KOPT-K1 (cell line): ENCODE measurements at regions not wholly inside any gene's neighbourhood (a gene's known extent, or its start where the extent isn't known, plus 50 kb on each side); places are given as distances from the start of the nearest gene placed in this dataset.
"Not testable (repeated sequence)": the region's sequence is repeated elsewhere in the genome, so short reads cannot be mapped to it uniquely, and the experiment has no call there.

Experiments
- H3K27ac ChIP-seq: fragments of 200-600 bp; sonication (generic); 2 replicates; pipeline ENCODE4 v1.5.1; 2016; ENCODE audit warnings: antibody characterized with exemption, mild to moderate bottlenecking, low read depth, low read length; ENCODE audit not compliant: poor library complexity, severe bottlenecking
- H3K36me3 ChIP-seq: fragments of 200-600 bp; sonication (generic); 2 replicates; pipeline ENCODE4 v1.5.1; 2017; ENCODE audit warnings: antibody characterized with exemption, mild to moderate bottlenecking, low read length, moderate library complexity; ENCODE audit not compliant: insufficient read depth
- H3K9me3 ChIP-seq: fragments of 200-600 bp; sonication (generic); 2 replicates; pipeline ENCODE4 v1.5.1; 2017; ENCODE audit warnings: antibody characterized with exemption, low read length, mild to moderate bottlenecking; ENCODE audit not compliant: insufficient read depth, poor library complexity, severe bottlenecking

DNA sequence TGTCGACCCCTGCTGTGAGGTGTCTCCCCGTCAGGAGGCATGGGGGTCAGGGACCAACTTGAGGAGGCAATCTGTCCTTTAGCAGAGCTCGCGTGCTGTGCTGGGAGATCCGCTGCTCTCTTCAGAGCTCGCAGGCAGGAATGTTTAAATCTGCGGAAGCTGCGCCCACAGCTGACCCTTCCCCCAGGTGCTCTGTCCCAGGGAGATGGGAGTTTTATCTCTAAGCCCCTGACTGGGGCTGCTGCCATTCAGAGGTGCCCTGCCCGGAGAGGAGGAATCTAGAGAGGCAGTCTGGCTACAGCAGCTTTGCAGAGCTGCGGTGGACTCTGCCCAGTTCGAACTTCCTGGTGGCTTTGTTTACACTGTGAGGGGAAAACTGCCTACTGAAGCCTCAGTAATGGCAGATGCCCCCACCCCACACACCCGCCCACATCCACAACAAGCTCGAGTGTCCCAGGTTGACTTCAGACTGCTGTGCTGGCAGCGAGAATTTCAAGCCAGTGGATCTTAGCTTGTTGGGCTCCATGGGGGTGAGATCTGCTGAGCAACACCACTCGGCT is 133.1 kb downstream of the CENPC start:
- H3K9me3 ChIP-seq, H3K36me3 ChIP-seq, H3K27ac ChIP-seq: not testable (repeated sequence)

- Histone ChIP-seq H3K36me3 (no peaks in the 10 kb centered on the region), H3K9me3 (no peaks in the 10 kb centered on the region), H3K27ac (no peak overlapping the region)
Measured at GRCh38 chr4:67403342-67403741, 142.0 kb downstream of the CENPC start.

GRCh38 chr4:67401902-67402301 is 143.4 kb downstream of the CENPC start:
- Histone ChIP-seq H3K9me3 (no peaks in the 10 kb centered on the region), H3K36me3 (no peaks in the 10 kb centered on the region), H3K27ac (no peak overlapping the region)

DNA sequence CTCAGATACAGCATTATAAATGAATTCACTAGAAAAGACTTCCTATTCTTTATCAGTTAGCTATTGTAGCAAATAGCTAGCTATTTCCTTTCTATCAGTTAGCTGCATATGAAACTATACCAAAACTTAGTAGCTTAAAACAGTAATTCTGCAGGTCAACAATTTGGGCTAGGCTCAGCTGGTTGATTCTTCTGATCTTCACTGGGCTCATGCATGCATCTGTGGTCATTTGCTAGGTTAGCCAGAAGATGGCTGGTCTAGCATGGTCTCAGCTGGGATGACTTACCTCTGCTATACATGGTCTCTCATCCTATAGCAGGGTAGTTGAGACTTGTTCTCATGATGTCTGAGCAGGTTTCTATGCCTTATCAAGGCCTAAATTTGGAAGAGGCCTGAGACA is 147.4 kb downstream of the CENPC start:
- H3K36me3 ChIP-seq, result no peaks in the 10 kb centered on the region
- no peaks in the 10 kb centered on the region for H3K9me3 ChIP-seq

DNA sequence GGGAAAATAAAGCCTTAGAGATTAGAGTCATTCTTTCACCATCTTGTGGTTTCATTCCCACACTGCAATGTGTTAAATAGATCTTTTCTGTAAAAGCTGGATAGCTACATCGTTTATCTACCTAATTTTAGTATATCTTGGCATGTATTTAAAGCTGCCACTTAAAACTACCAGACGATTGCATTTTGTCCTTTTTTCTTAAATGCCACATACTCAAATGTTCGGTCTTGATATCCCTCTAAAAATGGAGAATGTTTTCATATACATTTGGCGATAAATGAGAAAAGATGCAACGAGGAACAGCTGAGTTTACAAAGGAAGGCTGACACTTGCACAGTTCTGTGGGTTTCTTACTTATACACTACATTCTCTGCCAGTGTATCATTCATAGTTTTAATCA is 148.3 kb downstream of the CENPC start:
- H3K36me3 ChIP-seq, result no peaks in the 10 kb centered on the region
- H3K9me3 ChIP-seq, result no peaks in the 10 kb centered on the region
- no peak overlapping the region for H3K27ac ChIP-seq

More for the DNA sequence above, 147.4 kb downstream of the CENPC start:
- H3K27ac ChIP-seq, result no peak overlapping the region

DNA sequence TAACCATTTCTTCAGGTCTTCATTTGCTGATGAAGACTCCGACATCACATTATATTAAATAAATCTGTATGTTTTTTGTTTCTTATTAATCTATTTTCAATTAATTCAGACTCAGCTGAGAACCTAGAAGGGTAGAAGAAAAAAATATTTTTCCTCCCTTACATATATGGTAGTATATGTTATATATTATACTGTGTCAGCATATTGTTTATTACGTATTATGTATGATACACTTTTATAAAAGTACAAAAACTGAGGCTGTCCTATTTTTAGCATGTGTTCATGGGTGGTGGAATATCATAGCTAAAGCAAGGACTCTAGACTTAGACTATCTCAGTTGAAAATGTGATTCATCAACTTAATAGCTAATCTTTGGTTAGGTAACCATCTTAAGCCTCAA is 149.3 kb downstream of the CENPC start:
- H3K9me3 ChIP-seq, result no peaks in the 10 kb centered on the region
- no peak overlapping the region for H3K27ac ChIP-seq
- H3K36me3 ChIP-seq, result no peaks in the 10 kb centered on the region

DNA sequence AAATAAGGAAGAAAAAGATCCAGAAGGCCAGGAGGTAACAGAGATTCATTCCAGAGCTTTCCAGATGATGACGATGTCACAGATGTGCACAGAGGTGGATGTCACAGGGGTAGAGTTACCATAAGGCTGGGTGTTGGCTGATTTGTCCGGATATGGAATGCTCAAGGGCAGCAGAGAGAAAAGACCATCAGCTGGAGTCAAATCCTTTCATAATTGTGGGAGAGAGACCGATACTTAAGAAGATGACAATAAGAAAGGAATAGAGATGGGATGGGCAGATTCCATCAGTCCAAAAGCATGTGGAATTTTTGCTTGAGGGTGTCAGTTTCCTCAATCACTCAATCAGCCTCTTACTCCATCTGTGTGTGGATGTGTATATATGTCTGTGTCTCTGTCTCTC is 150.4 kb downstream of the CENPC start:
- H3K27ac ChIP-seq, result no peak overlapping the region
- no peaks in the 10 kb centered on the region for H3K9me3 ChIP-seq
- H3K36me3 ChIP-seq, result no peaks in the 10 kb centered on the region

DNA sequence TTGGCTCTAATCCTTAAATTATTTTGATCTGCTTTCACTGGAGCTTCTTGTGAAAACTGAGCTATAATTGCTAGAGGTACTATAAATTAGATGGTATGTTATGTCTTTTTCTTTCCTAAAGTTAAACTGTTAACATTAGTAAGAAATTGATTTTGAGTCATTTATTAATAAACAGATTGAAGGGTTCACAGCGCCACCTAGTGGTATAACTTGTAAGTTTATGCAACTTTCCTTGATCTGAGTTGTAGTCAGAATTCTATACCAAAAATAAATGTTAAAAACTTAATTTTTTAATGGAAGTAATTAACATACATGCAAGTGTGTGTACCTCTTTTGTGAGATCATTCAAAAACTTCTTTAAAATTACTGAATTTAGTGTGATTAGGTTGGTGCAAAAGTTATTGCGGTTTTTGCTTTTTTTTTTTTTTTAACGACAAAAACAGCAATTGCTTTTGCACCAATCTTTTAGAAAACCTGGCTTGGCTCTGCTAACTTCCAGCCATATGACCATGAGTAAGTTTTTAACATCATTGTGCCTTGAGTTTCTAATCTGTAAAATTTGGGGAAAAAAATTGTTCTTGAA is 151.5 kb downstream of the CENPC start:
- Histone ChIP-seq H3K36me3 (no peaks in the 10 kb centered on the region), H3K9me3 (no peaks in the 10 kb centered on the region), H3K27ac (no peak overlapping the region)

DNA sequence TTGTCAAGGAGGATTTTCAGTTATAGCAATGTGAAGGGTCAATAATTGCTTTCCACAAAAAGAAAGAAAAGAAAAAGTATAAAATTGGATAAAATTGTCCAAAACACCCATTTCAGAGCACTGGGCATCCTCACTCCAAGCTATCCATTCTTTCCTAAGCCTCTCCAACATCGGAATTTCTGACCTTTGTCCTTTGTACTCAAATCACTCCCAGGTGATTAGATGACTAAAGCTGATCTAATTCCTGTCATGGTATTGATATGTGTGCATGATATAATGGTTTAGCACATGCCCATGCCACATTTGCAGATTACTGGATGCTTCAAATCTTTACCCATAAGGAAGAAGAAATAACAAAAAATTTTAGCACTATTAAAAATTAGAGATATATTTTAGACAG is 152.3 kb downstream of the CENPC start:
- H3K9me3 ChIP-seq, result no peaks in the 10 kb centered on the region
- no peak overlapping the region for H3K27ac ChIP-seq
- no peaks in the 10 kb centered on the region for H3K36me3 ChIP-seq

GRCh38 chr4:67381406-67381804 is 163.9 kb downstream of the CENPC start:
- not testable (repeated sequence) for H3K9me3 ChIP-seq, H3K27ac ChIP-seq, H3K36me3 ChIP-seq

DNA sequence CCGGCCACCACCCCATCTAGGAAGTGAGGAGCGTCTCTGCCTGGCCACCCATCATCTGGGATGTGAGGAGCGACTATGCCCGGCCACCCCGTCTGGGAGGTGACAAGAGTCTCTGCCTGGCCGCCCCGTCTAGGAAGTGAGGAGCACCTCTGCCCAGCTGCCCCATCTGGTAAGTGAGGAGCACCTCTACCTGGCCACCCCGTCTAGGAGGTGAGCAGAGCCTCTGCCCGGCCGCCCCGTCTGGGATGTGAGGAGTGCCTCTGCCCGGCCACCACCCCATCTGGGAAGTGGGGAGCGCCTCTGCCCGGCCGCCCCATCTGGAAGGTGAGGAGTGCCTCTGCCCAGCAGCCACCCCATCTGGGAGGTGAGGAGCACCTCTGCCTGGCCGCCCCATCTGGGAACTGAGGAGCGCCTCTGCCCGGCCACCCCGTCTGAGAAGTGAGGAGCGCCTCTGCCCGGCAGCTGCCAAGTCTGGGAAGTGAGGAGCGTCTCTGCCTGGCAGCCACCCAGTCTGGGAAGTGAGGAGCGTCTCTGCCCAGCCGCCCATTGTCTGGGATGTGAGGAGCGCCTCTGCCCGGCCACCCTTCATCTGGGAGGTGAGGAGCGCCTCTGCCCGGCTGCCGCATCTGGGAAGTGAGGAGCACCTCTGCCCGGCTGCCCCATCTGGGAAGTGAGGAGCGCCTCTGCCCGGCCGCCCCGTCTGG is 164.4 kb downstream of the CENPC start:
- H3K36me3 ChIP-seq, H3K27ac ChIP-seq, H3K9me3 ChIP-seq: not testable (repeated sequence)

DNA sequence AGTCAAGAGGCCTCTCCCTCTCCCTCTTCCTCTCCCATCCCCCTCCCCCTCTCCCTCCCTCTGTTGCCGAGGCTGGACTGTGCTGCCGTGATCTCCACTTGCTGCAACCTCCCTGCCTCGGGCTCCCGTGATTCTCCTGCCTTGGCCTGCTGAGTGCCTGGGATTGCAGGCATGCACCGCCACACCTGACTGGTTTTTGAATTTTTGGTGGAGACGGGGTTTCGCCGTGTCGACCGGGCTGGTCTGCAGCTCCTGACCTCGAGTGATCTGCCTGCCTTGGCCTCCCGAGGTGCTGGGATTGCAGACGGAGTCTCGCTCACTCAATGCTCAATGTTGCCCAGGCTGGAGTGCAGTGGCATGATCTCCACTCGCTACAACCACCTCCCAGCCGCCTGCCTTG is 165.1 kb downstream of the CENPC start:
- Histone ChIP-seq H3K27ac (no peak overlapping the region), H3K9me3 (peaks cover 5% of the 10 kb centered on the region), H3K36me3 (no peaks in the 10 kb centered on the region)

- H3K36me3 ChIP-seq, result no peaks in the 10 kb centered on the region
- no peaks in the 10 kb centered on the region for H3K9me3 ChIP-seq
- no peak overlapping the region for H3K27ac ChIP-seq
Measured at GRCh38 chr4:67375291-67375690, 170.0 kb downstream of the CENPC start.

DNA sequence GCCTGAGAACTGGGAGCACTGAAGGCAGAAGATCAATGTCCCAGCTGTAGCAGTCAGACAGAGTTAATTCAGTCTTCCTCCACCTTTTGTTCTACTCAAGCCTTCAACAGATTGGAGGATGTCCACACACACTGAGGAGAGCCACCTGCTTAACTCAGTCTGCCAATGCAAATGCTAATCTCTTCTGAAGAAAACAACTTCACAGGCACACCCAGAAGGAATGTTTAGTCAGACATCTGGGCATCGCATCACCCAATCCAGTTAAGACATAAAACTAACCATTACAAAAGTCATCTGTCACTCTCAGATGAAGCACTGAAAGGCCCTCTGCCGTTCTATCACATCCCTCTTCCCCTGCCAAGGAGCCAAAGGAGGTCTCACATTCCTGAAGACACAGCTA is 173.7 kb downstream of the CENPC start:
- H3K36me3 ChIP-seq, result no peaks in the 10 kb centered on the region
- no peaks in the 10 kb centered on the region for H3K9me3 ChIP-seq
- no peak overlapping the region for H3K27ac ChIP-seq

DNA sequence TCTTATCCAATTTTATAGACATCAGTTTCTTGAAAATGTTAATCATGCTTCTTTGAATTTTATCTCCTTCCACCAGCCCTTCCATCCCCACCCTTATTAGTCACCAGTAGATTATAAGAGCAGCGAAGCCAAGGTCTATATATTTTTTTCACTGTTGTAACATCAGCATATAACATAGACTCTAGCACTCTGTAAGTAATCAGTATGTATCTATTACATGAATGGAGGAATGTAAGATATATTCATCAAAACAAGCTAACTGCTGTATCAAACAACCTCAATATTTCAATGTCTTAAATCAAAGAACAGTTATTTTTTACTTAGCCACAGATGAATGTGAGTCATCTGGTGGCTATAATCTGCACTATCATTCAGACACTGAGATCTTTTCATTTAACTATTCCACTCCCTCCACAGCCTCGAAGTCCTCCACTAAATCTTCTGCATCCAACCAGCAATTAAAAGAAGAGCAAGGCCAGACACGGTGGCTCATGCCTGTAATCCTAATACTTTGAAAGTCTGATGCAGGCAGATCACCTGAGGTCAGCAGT is 178.9 kb downstream of the CENPC start:
- H3K9me3 ChIP-seq, result peaks cover 4% of the 10 kb centered on the region
- no peak overlapping the region for H3K27ac ChIP-seq
- H3K36me3 ChIP-seq, result no peaks in the 10 kb centered on the region
